ENCODE measurements at regions not wholly inside any gene's neighbourhood (a gene's known extent, or its start where the extent isn't known, plus 50 kb on each side); places are given as distances from the start of the nearest gene placed in this dataset.

GRCh38 chr1:81044708-81045107 is 756.0 kb upstream of the ADGRL2 start:
- no peak for TF ChIP-seq CTCF (IDR thresholded peaks at IDR 0.05)
- TF ChIP-seq POLR2A (IDR thresholded peaks at IDR 0.05), result no peak
